ENCODE measurements at regions not wholly inside any gene's neighbourhood (a gene's known extent, or its start where the extent isn't known, plus 50 kb on each side); places are given as distances from the start of the nearest gene placed in this dataset.

- DNase-seq (ENCODE audit: low spot score in 2 of 2, unreplicated experiment in 2 of 2) = no peak
- TF ChIP-seq CTCF (IDR thresholded peaks at IDR 0.05; ENCODE audit: unreplicated experiment) = no peak
- Mint-ChIP-seq H3K4me3 (no peak overlapping the region), H3K27ac (no peak overlapping the region), H3K4me1 (no peaks in the 10 kb centered on the region), H3K36me3 (no peaks in the 10 kb centered on the region), H3K9me3 (peaks cover 5% of the 10 kb centered on the region), H3K27me3 (ENCODE audit: low read depth) (peaks cover 13% of the 10 kb centered on the region)
Observed at GRCh38 chr12:58138424-58138823, 197.1 kb downstream of the ATP23 start.

GRCh38 chr12:58139894-58140293 is 198.5 kb downstream of the ATP23 start:
- Mint-ChIP-seq H3K36me3 (no peaks in the 10 kb centered on the region), H3K9me3 (peaks cover 8% of the 10 kb centered on the region), H3K27me3 (ENCODE audit: low read depth) (peaks cover 10% of the 10 kb centered on the region), H3K4me1 (no peaks in the 10 kb centered on the region), H3K4me3 (no peak overlapping the region), H3K27ac (no peak overlapping the region)
- TF ChIP-seq CTCF (IDR thresholded peaks at IDR 0.05; ENCODE audit: unreplicated experiment) = no peak
- no peak for DNase-seq (ENCODE audit: low spot score in 2 of 2, unreplicated experiment in 2 of 2)

- Mint-ChIP-seq H3K4me1 (no peaks in the 10 kb centered on the region), H3K27me3 (ENCODE audit: low read depth) (peaks cover 10% of the 10 kb centered on the region), H3K27ac (no peak overlapping the region), H3K9me3 (peaks cover 13% of the 10 kb centered on the region), H3K4me3 (no peak overlapping the region), H3K36me3 (no peaks in the 10 kb centered on the region)
- no peak for TF ChIP-seq CTCF (IDR thresholded peaks at IDR 0.05; ENCODE audit: unreplicated experiment)
- DNase-seq (ENCODE audit: low spot score in 2 of 2, unreplicated experiment in 2 of 2) = no peak
Observed at GRCh38 chr12:58140395-58140794, 199.0 kb downstream of the ATP23 start.

GRCh38 chr12:58142991-58143390 is 201.6 kb downstream of the ATP23 start:
- Mint-ChIP-seq H3K36me3 (no peaks in the 10 kb centered on the region), H3K27ac (no peak overlapping the region), H3K27me3 (ENCODE audit: low read depth) (peaks cover 7% of the 10 kb centered on the region), H3K4me3 (no peak overlapping the region), H3K9me3 (peaks cover 19% of the 10 kb centered on the region), H3K4me1 (no peaks in the 10 kb centered on the region)
- no peak for DNase-seq (ENCODE audit: low spot score in 2 of 2, unreplicated experiment in 2 of 2)
- no peak for TF ChIP-seq CTCF (IDR thresholded peaks at IDR 0.05; ENCODE audit: unreplicated experiment)

GRCh38 chr12:58143498-58143995 is 202.2 kb downstream of the ATP23 start:
- no peak overlapping the region for H3K4me3 Mint-ChIP-seq
- TF ChIP-seq CTCF (IDR thresholded peaks at IDR 0.05; ENCODE audit: unreplicated experiment) = no peak

GRCh38 chr12:58148405-58148804 is 207.0 kb downstream of the ATP23 start:
- Mint-ChIP-seq H3K4me3 (no peak overlapping the region), H3K4me1 (no peaks in the 10 kb centered on the region), H3K9me3 (peaks cover 19% of the 10 kb centered on the region), H3K36me3 (no peaks in the 10 kb centered on the region), H3K27ac (no peak overlapping the region), H3K27me3 (ENCODE audit: low read depth) (no peaks in the 10 kb centered on the region)
- no peak for DNase-seq (ENCODE audit: low spot score in 2 of 2, unreplicated experiment in 2 of 2)
- TF ChIP-seq CTCF (IDR thresholded peaks at IDR 0.05; ENCODE audit: unreplicated experiment) = no peak

More at GRCh38 chr12:58143498-58143995, 202.2 kb downstream of the ATP23 start:
- Mint-ChIP-seq H3K27me3 (ENCODE audit: low read depth) (peaks cover 7% of the 10 kb centered on the region), H3K27ac (no peak overlapping the region), H3K36me3 (no peaks in the 10 kb centered on the region), H3K9me3 (peaks cover 19% of the 10 kb centered on the region), H3K4me1 (no peaks in the 10 kb centered on the region)
- DNase-seq (ENCODE audit: low spot score in 2 of 2, unreplicated experiment in 2 of 2) = no peak
